ENCODE measurements at regions not wholly inside any gene's neighbourhood (a gene's known extent, or its start where the extent isn't known, plus 50 kb on each side); places are given as distances from the start of the nearest gene placed in this dataset.
"Not testable (repeated sequence)": the region's sequence is repeated elsewhere in the genome, so short reads cannot be mapped to it uniquely, and the experiment has no call there.

DNA sequence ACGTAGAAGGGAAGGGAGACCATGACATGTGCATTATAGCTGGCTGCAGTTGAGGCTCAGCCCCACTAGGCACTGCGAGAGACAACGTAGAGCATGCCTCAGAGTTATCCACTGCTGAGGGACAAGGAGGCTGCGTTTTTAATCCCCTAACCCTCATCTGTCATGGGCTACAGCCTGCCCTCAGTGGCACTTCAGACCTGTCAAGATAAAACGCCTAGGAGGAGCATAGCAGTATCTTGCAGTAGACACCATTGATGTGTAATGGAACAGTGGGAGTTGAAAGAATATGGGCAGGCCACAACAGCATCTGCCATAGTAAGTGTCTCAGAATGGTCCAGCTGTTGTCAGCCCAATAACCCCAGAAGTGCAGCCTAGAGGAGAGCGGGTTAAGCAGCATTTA is 307.0 kb upstream of the PTBP2 start:
- no peak overlapping the region for H3K4me3 ChIP-seq

DNA sequence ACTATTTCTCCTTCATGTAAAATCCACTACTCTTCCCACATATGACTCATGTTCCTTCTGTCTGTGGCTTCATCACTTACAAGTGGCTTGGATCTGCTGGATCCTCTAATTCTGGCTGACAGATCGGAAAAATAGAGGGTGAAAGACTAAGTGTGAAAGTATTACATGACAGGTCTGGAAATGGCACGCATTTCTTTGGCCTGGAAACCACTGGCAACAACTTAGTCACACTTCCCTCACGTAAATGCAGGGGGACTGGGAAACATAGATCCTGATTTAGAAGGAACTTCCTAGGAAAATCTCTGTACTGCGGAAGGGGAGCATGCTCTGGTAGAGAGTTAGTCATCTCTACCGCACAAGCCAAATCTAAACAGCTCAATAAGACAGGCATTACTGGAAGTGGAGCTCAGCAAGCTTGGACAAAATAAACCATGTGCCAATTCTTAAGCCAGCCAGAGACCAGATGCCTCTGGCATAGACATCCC is 305.4 kb upstream of the PTBP2 start:
- Histone ChIP-seq H3K4me3 (no peak overlapping the region), H3K27ac (peak overlapping the region in 12 of 21 experiments; percentile 1 to 75 (median 32))

More for the DNA sequence above, 307.0 kb upstream of the PTBP2 start:
- no peak overlapping the region for H3K27ac ChIP-seq

DNA sequence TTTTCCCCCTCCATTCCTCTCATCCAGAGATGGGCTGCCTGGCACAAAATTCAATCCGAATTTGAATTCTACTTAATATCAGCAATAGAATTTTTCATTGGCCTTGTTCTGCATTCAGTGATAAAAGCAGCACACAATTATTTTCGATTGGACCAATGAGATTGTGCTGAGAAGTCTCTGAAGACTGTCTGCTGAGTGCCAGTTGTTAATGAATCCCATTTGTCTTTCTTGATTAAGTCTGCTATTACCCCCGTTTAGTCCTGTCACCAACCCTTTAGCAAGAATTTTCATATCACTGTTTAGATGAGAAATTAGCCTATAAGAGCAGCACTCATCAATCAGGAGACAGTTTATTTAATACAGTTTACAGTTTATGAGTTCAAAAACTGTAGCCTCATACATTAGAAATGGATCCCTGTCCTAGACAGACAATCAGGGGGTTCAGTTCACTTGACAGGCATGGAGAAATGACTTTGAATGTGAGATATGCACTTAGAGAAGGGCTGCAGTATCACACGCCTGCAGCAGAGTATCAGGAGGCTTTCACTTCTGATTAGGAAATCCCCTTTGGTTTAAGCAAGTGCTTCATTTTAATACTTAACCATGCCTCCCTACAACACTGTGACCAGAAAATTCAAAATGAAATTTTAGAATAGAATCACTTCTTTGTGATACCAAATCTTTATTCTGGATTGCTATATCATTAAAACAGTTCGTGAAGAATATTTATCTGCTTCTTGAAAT is 304.7 kb upstream of the PTBP2 start:
- Histone ChIP-seq H3K27ac (peak overlapping the region in 13 of 21 experiments; percentile 1 to 75 (median 32)), H3K4me3 (no peak overlapping the region)

DNA sequence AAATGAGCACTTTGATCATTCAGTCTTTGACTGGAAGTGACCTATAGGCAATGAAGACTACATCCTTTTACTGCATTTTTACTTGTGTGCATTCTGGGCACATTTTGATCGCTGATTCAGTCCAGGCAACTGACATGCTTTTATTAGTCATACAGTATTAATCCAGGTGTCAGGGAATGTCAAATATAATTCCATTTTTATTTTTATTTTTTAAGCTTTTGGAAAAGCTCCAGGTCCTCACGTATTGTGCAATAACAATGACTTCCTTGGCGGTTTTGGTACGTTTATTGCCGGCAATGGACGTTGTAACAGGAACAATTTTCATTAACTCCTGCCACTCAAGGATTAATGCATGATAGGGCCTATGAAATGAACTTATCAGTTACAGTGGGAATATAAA is 302.6 kb upstream of the PTBP2 start:
- no peak overlapping the region for H3K27ac ChIP-seq
- no peak overlapping the region for H3K4me3 ChIP-seq

DNA sequence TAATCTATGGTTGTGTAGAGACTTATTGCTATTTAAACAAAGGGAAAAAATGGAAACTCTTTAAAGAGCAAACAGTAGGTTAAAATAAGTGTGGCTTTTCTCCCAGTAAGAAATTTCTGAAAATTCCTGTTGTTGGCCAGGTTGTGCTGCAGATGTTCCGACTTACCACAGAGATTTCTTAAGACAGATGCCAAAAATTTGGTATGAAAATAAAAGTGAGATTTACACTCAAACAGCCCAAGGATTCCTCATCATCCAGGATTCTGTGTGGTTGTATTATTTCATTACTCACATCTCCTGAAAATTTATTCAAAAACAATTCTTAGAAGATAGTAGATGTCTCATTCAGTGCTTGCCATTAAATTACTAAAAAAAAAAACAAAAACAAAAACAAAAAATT is 296.7 kb upstream of the PTBP2 start:
- no peak overlapping the region for H3K27ac ChIP-seq
- no peak overlapping the region for H3K4me3 ChIP-seq

DNA sequence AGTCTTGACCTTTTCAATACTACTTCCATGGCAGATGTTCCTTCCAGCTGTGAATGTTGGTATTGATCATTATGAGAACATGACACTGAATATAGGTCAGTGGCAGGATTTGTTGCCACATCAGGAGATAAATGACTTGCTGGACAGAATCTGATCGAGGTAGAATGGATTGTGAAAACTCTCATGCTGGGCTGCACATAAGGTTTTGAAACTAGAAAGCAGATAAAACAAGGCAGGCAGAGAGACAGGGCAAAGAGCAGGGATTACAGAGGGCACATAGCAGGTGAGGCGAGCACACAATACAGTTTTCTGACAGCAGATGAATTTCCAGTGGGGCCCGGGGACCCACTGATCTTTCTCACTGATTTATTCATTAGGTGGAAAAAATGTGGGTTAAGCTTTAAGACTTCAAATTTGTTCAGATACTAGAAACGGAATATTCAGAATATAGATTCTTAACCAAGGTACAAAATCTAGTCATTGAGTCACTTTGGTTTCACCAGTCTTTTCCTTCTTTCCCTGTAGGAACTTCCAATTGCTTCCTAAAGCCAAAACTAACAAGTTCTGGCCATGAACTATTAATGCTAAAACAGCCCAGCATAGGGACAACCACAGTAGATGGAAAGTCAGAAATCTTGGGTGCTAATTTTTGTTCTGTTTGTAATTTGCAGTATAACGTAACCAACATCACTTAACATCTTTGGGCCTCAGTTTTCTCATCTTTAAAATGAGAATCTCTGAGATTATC is 296.0 kb upstream of the PTBP2 start:
- H3K27ac ChIP-seq, result no peak overlapping the region
- no peak overlapping the region for H3K4me3 ChIP-seq

DNA sequence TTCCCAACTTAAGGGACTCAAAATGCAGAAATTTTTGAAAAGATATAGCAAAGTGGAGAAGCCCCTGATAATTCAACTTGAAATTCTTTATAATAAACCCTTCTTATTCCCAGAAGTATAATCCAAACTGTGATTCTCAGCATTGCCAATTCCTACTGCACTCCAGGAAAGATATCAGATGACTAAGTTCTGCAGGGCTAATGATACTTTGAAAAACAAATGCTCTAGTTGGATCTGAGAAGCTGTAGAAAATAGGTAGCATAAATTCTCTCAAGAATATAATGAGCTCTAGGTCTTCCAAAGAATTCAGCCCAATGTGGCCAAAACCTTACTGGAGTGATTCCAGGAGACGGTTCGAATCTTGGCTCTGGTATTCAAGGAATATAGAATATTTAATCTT is 294.0 kb upstream of the PTBP2 start:
- Histone ChIP-seq H3K4me3 (no peak overlapping the region), H3K27ac (no peak overlapping the region)

DNA sequence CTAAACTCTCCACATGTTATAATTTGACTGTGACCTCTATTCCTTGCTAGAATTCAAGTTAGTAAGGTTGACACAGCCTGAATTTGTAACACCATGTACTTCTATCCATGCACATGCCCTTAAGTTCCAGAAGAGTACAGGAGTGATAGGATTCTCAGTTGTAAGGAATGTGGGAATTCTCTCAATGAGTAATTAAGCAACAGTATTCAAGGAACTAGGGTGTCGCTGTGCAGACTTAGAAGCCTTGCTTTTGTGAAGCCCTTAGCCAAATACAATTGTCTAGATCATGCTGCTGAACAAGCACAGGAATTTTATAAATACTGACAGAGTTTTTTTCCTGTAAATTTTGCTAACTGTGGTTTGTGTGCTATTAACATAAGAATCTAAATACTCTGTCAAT is 276.3 kb upstream of the PTBP2 start:
- Histone ChIP-seq H3K27ac (no peak overlapping the region), H3K4me3 (no peak overlapping the region)

DNA sequence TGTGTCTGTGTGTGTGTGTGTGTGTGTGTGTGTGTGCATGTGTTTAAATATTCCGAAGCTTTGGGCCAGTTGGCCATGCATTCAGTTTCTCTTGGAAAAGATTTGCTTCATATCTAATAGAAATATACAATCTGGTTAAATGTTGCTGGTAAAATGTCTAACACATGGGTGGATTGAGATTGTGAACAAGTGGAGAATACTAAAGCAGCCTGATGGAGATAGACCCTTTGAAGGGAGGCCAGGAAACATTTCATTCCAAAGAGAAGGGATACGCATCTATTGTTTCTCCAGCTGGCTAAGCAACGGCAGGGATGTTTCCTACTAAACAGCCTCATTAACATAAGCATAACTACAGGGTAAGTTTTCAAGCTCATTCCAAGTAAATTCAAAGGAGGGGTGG is 257.5 kb upstream of the PTBP2 start:
- H3K4me3 ChIP-seq, result no peak overlapping the region
- H3K27ac ChIP-seq, result no peak overlapping the region

DNA sequence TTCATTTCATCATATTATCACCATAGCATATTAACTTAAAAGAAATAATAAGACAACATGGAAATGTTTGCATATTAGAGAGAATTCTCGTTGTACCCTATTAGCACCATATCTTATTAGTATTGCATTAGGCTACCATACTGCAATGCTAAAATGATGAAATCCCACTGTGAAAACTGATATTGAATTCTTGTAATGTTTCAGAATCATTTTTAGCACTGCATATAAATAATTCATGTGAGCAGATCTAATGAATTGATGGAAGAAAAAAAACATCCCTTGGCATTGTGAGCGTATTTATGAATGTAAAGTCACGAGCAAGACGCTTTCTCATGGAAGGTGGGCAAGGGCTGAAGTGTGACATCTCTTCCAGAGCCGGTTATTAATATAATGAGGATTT is 257.1 kb upstream of the PTBP2 start:
- no peak overlapping the region for H3K27ac ChIP-seq
- no peak overlapping the region for H3K4me3 ChIP-seq

DNA sequence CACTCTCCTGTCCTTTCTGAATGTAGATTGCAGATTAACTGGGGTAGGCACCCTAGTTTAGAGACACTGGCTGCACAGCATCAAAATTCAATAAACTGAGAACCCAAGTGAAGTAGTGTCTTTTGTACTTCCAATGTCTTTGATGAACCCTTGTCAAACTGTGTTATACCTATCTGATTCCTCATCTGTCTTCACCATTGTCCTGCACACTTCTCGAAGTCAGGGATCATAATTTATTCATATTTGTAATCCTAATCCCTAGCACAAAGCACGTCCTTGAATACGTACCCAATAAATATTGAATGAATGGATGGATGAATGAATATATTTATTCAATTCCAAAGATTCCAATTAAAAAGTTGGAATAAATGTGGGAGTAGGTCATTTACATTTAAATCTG is 256.6 kb upstream of the PTBP2 start:
- Histone ChIP-seq H3K27ac (no peak overlapping the region), H3K4me3 (no peak overlapping the region)

DNA sequence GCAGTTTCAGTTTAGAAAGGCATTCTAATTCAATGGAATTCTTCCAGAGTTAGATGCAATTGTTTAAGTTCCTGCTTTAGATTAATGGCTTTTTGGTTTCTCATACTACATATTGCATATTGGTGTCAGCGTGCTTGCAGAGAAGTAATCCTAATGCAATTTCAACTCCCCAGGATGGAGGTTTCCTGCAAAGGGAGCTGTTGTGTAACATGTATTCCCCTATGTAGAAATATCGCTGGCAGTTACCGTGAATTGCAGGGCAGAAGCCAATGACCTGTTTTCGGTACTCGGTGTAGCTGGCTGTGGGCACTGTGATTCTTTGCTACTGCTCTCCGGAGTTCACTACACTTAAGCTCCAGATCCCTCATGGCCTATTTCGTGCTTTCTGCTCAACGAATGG is 256.1 kb upstream of the PTBP2 start:
- H3K4me3 ChIP-seq, result no peak overlapping the region
- no peak overlapping the region for H3K27ac ChIP-seq

DNA sequence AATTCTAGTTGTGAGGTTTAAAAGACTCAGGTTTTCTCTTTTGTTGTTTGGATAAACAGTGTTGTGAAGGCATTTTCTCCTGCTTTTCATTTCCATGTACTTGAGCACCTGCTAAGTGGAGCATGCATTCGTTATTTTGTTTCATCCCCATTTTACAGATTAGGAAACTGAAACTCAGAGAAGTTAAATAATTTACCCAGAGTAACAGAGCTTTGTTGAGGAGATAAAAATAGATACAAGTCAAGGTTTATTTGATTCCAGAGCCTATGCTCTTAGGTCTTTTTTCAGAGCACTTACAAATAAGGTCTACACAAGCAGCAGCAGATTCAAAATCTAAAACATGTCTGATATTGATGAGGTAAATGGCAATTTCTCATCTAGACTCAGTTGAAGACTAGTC is 254.7 kb upstream of the PTBP2 start:
- H3K4me3 ChIP-seq, result no peak overlapping the region
- no peak overlapping the region for H3K27ac ChIP-seq

DNA sequence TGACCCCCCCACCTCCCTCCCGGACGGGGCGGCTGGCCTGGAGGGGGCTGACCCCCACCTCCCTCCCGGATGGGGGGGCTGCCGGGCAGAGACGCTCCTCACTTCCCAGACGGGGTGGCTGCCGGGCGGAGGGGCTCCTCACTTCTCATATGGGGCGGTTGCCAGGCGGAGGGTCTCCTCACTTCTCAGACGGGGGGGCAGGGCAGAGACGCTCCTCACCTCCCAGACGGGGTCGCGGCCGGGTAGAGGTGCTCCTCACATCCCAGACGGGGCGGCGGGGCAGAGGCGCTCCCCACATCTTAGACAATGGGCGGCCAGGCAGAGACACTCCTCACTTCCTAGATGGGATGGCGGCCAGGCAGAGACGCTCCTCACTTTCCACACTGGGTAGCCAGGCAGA is 251.9 kb upstream of the PTBP2 start:
- not testable (repeated sequence) for H3K4me3 ChIP-seq, H3K27ac ChIP-seq

DNA sequence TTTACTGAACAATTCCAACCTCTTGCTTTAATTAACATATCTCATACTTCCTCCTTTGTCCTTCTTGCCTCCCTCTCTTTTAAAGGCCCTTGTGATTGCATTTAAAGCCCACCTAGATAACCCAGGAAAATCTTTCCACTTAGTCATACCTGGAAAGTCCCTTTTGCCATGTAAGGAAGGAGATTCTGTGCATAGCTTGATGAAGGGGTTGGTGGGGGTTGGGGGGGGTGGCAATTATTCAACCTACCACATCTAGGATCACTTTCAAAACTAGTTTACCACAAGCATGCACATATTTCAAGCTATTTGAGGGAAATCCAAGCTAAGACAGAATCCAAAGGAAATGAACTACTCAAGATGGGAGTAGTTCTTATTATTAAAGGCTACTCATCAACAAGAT is 249.1 kb upstream of the PTBP2 start:
- H3K27ac ChIP-seq, result no peak overlapping the region
- no peak overlapping the region for H3K4me3 ChIP-seq

DNA sequence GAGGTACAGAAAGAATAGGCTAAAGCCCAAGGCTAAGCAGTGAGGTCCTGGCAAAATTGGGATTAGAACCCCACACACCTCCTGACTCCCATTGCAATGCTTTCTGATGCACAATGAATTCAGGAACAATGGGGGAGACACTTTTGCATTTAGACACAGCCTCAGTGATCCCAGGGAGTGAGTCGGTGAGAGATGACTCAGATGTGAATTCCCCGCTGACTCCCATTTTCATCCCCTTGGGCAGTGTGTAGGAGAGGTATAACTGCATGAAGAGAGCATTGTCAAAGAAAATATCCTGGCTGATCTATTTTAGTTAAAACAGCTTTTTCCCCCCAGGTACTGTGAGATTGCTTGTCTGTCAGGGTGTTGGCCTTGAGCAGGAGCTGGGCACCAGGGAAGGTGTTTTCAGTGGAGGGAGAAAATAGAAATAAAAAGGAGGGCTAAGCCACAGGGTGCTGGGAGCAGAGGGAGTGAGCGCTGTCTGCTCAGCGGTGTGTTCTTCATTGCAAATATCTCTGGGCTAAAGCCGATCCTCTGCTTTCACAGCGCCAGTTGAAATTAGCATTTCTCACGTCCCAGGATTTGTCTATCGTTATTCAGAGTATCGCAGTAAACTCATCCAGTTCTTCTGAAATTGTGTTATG is 247.7 kb upstream of the PTBP2 start:
- Histone ChIP-seq H3K4me3 (no peak overlapping the region), H3K27ac (peak overlapping the region in 1 of 21 experiments; percentile 42)

DNA sequence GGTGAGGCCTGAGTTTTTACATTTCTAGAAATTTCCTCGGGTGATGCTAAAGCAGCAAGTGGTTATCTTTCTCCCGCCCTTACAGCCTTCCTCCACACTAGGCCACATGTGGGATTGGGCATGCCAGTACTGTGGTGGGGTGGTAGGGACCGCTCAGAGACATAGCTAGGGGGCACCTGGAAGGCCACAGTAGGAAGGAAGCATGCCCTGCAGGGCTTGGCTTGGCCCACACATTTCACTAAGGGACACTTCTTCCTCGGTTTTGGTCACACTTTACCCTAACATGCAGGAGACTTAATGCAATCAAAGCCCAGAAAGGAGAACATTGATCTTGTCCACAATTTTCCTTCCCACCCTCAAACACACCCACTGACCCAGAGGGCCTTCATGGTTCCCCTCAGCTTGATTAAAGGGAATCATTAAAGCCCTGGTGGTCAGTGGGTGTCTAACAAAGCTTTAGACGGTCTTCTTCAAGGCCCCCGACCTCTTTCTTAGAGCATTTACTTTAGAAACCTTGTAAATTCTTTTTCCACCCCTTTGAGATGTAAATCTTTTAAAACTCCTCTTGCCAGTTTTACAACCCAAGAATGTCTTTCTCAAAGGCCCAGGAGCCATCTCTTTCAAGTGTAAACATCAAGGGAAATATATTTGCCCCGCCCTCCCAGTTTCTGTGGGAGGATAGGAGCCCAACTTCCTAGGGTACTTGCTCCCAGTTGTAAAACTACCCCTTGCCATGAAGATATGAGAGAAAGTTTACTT is 246.4 kb upstream of the PTBP2 start:
- H3K4me3 ChIP-seq, result no peak overlapping the region
- no peak overlapping the region for H3K27ac ChIP-seq

DNA sequence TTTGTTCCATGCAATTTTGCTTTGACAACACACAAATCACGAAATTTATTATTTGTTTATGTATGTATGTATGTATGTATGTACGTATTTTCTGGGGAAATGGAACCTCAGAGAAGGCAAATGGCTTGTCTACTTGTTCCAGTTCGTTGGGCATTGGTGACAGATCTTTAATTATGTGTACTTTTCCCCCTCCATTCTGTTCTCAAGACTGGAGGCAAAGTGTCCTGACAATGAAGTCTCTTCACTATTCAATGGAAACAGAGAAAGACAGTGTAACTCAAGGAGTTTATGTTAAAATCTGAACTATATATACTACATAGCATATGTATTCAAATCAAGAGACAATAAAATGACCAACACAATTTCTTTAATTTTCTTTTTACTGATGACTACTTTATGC is 245.7 kb upstream of the PTBP2 start:
- H3K4me3 ChIP-seq, result no peak overlapping the region
- H3K27ac ChIP-seq, result no peak overlapping the region

DNA sequence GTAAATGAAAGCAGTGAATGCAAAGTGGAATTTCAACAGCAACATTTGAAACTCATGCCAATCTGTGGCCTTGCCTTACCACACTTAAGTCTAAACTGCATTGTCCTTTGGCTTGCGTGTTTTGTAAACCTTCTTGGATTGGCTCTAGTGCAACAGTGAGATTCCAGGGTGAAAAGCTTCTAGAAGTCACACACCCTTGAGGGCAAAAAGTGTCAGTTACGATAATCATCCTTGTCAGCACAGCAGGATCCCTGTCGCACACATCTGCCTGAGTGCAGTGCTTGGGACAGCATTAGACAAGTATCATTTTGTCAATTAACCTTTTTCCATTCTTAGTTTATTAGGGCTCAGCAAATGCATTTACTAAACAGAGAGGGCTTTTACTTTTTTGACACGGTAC is 243.4 kb upstream of the PTBP2 start:
- H3K27ac ChIP-seq, result no peak overlapping the region
- H3K4me3 ChIP-seq, result no peak overlapping the region

DNA sequence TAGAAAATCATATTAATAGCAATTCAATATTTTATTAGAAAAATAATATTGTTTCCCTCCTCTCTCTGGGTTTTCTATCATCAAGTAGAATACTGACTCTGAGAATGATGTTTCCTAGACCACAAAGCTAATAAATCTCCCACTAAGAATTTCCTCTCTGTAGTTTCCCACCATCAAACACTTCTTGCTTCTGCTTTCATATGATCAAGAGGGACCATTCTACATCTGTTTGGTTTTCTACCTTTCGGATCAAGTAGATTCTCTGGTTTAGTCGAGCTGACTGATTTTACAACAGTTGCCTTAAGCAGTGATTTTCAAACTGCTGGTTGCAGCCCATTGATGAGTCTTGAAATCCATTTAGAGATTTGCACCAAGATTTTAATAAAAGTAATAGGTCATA is 240.2 kb upstream of the PTBP2 start:
- H3K27ac ChIP-seq, result no peak overlapping the region
- no peak overlapping the region for H3K4me3 ChIP-seq

All from skin epidermis (tissue), 12 donors.